ENCODE measurements at regions not wholly inside any gene's neighbourhood (a gene's known extent, or its start where the extent isn't known, plus 50 kb on each side); places are given as distances from the start of the nearest gene placed in this dataset.

DNA sequence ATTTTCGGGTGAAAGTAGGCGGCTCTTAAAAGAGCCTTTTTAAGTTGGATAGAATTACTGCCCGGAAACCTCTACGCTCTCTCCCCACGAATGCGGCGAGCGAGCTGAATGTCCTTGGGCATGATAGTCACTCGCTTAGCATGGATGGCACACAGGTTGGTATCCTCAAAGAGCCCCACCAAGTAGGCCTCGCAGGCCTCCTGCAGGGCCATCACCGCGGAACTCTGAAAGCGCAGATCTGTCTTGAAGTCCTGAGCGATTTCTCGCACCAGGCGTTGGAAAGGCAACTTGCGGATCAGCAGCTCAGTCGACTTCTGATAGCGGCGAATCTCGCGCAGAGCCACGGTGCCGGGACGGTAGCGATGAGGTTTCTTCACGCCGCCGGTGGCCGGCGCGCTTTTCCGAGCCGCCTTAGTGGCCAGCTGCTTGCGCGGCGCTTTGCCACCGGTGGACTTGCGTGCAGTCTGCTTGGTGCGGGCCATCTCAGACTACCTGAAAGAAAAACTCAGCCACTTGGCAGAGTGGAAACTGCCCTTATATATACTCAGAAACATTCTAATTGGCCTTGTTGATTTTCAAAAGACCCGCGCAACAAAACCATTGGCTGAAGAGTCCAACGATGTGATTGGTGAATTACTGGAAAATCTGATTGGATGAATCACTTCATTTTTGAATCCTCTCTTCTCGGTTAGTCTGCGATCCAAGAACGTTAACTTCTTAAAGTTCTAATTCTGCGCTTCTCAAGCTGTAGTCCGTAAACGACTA is 93.9 kb upstream of the BTN3A2 start:
- Histone ChIP-seq H3K9me2 (no peaks in the 10 kb centered on the region), H2AFZ (ENCODE audit: low read depth) (peak overlapping the region; percentile 86), H3K4me2 (peak overlapping the region; percentile 88), H3F3A (replicated peaks; ENCODE audit: insufficient read depth) (peaks cover 70% of the 10 kb centered on the region), H3K4me1 (ENCODE audit: control insufficient read depth in 1 of 2, insufficient read depth in 2 of 2, low read depth in 1 of 2, low read length in 1 of 2) (peaks cover 0 to 14% of the 10 kb centered on the region in 2 experiments; a peak in 2 of 4 replicates), H3K27me3 (ENCODE audit: insufficient read depth) (no peaks in the 10 kb centered on the region), H3K79me2 (ENCODE audit: insufficient read depth) (peaks cover 19% of the 10 kb centered on the region), H3K36me3 (replicated peaks in 1 of 2; ENCODE audit: control insufficient read depth in 1 of 2, insufficient read depth in 2 of 2, low read length in 1 of 2) (no peaks in the 10 kb centered on the region), H3K27ac (ENCODE audit: low read depth in 2 of 2, low read length in 1 of 2) (peak overlapping the region; percentile 84 to 99), H4K20me1 (ENCODE audit: insufficient read depth) (no peaks in the 10 kb centered on the region), H3K4me3 (ENCODE audit: low read depth in 2 of 2, low read length in 1 of 2) (peak overlapping the region; percentile 66 to 75), H3K9ac (peak overlapping the region; percentile 83), H3K9me3 (no peaks in the 10 kb centered on the region)
- DNase-seq = peak; percentile 87
- POLR2A ChIA-PET = interaction anchor here (0.8 to 7.6 kb wide), 15 partner anchors 11 to 1596 kb away, joined by 3 to 142 read pairs (median 16); a partner anchor contains a TSS
- WGBS (ENCODE audit: low lambda C conversion rate) = 12% methylated on average over 22 of the region's 49 CpGs
- CTCF ChIA-PET = interaction anchor here (1.1 to 3.2 kb wide), 8 partner anchors 9 to 324 kb away, joined by 3 to 13 read pairs (median 4); a partner anchor contains a TSS
- TF ChIP-seq MXI1 (IDR thresholded peaks at IDR 0.05; ENCODE audit: low read depth, low read length) = peak; percentile 79
- TF ChIP-seq JUND (IDR thresholded peaks at IDR 0.05) = 0 out of 2 replicates have a peak, but pooled peaks have one; percentile 20
- TF ChIP-seq, protein P1, sequence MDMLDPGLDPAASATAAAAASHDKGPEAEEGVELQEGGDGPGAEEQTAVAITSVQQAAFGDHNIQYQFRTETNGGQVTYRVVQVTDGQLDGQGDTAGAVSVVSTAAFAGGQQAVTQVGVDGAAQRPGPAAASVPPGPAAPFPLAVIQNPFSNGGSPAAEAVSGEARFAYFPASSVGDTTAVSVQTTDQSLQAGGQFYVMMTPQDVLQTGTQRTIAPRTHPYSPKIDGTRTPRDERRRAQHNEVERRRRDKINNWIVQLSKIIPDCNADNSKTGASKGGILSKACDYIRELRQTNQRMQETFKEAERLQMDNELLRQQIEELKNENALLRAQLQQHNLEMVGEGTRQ (IDR thresholded peaks at IDR 0.05; ENCODE audit: borderline replicate concordance, low read depth, low read length) = no peak
- no peak for TF ChIP-seq RAD21 (IDR thresholded peaks at IDR 0.05; ENCODE audit: low read length)
- TF ChIP-seq, protein P2, sequence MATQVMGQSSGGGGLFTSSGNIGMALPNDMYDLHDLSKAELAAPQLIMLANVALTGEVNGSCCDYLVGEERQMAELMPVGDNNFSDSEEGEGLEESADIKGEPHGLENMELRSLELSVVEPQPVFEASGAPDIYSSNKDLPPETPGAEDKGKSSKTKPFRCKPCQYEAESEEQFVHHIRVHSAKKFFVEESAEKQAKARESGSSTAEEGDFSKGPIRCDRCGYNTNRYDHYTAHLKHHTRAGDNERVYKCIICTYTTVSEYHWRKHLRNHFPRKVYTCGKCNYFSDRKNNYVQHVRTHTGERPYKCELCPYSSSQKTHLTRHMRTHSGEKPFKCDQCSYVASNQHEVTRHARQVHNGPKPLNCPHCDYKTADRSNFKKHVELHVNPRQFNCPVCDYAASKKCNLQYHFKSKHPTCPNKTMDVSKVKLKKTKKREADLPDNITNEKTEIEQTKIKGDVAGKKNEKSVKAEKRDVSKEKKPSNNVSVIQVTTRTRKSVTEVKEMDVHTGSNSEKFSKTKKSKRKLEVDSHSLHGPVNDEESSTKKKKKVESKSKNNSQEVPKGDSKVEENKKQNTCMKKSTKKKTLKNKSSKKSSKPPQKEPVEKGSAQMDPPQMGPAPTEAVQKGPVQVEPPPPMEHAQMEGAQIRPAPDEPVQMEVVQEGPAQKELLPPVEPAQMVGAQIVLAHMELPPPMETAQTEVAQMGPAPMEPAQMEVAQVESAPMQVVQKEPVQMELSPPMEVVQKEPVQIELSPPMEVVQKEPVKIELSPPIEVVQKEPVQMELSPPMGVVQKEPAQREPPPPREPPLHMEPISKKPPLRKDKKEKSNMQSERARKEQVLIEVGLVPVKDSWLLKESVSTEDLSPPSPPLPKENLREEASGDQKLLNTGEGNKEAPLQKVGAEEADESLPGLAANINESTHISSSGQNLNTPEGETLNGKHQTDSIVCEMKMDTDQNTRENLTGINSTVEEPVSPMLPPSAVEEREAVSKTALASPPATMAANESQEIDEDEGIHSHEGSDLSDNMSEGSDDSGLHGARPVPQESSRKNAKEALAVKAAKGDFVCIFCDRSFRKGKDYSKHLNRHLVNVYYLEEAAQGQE (IDR thresholded peaks at IDR 0.05; ENCODE audit: low read depth, low read length) = peak; percentile 27; the same call in 1 of the 2 replicates
- no peak for TF ChIP-seq FOXJ3 (CRISPR knock-in tag; IDR thresholded peaks at IDR 0.05)
- peak; percentile 95; the same call in 1 of the 2 replicates for TF ChIP-seq SIN3A (IDR thresholded peaks at IDR 0.05; ENCODE audit: borderline replicate concordance, low read depth, low read length)
- TF ChIP-seq, protein P3, sequence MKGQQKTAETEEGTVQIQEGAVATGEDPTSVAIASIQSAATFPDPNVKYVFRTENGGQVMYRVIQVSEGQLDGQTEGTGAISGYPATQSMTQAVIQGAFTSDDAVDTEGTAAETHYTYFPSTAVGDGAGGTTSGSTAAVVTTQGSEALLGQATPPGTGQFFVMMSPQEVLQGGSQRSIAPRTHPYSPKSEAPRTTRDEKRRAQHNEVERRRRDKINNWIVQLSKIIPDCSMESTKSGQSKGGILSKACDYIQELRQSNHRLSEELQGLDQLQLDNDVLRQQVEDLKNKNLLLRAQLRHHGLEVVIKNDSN (IDR thresholded peaks at IDR 0.05; ENCODE audit: borderline replicate concordance, low read depth) = no peak
- TF ChIP-seq, protein P4, sequence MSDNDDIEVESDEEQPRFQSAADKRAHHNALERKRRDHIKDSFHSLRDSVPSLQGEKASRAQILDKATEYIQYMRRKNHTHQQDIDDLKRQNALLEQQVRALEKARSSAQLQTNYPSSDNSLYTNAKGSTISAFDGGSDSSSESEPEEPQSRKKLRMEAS (IDR thresholded peaks at IDR 0.05; ENCODE audit: low read depth) = 0 out of 2 replicates have a peak, but pooled peaks have one; percentile 26
- TF ChIP-seq, protein P5, sequence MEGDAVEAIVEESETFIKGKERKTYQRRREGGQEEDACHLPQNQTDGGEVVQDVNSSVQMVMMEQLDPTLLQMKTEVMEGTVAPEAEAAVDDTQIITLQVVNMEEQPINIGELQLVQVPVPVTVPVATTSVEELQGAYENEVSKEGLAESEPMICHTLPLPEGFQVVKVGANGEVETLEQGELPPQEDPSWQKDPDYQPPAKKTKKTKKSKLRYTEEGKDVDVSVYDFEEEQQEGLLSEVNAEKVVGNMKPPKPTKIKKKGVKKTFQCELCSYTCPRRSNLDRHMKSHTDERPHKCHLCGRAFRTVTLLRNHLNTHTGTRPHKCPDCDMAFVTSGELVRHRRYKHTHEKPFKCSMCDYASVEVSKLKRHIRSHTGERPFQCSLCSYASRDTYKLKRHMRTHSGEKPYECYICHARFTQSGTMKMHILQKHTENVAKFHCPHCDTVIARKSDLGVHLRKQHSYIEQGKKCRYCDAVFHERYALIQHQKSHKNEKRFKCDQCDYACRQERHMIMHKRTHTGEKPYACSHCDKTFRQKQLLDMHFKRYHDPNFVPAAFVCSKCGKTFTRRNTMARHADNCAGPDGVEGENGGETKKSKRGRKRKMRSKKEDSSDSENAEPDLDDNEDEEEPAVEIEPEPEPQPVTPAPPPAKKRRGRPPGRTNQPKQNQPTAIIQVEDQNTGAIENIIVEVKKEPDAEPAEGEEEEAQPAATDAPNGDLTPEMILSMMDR (IDR thresholded peaks at IDR 0.05) = no peak
- TF ChIP-seq, protein P6, sequence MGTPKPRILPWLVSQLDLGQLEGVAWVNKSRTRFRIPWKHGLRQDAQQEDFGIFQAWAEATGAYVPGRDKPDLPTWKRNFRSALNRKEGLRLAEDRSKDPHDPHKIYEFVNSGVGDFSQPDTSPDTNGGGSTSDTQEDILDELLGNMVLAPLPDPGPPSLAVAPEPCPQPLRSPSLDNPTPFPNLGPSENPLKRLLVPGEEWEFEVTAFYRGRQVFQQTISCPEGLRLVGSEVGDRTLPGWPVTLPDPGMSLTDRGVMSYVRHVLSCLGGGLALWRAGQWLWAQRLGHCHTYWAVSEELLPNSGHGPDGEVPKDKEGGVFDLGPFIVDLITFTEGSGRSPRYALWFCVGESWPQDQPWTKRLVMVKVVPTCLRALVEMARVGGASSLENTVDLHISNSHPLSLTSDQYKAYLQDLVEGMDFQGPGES (IDR thresholded peaks at IDR 0.05; ENCODE audit: low read depth, low read length) = peak; percentile 72
- TF ChIP-seq ELF1 (IDR thresholded peaks at IDR 0.05) = no peak
- TF ChIP-seq TAF1 (IDR thresholded peaks at IDR 0.05; ENCODE audit: borderline replicate concordance, low read depth, low read length) = peak; percentile 62
- TF ChIP-seq CHD2 (IDR thresholded peaks at IDR 0.05; ENCODE audit: low read length, partially characterized antibody) = no peak
- TF ChIP-seq YY1 (IDR thresholded peaks at IDR 0.05; ENCODE audit: low read depth) = no peak
- TF ChIP-seq POLR2AphosphoS5 (IDR thresholded peaks at IDR 0.05; ENCODE audit: low read depth, low read length) = peak; percentile 93
- peak in 1 of 2 experiments; percentile 40; a peak in 1 of 4 replicates for TF ChIP-seq EP300 (IDR thresholded peaks at IDR 0.05; ENCODE audit: borderline replicate concordance in 1 of 2, low read depth in 1 of 2, low read length in 1 of 2)
- TF ChIP-seq TEAD4 (IDR thresholded peaks at IDR 0.05; ENCODE audit: borderline replicate concordance, insufficient read depth) = no peak
- TF ChIP-seq GATA2 (CRISPR knock-in tag; IDR thresholded peaks at IDR 0.05) = no peak
- TF ChIP-seq SMC3 (IDR thresholded peaks at IDR 0.05; ENCODE audit: low read depth, low read length) = no peak
- TF ChIP-seq, protein P7, sequence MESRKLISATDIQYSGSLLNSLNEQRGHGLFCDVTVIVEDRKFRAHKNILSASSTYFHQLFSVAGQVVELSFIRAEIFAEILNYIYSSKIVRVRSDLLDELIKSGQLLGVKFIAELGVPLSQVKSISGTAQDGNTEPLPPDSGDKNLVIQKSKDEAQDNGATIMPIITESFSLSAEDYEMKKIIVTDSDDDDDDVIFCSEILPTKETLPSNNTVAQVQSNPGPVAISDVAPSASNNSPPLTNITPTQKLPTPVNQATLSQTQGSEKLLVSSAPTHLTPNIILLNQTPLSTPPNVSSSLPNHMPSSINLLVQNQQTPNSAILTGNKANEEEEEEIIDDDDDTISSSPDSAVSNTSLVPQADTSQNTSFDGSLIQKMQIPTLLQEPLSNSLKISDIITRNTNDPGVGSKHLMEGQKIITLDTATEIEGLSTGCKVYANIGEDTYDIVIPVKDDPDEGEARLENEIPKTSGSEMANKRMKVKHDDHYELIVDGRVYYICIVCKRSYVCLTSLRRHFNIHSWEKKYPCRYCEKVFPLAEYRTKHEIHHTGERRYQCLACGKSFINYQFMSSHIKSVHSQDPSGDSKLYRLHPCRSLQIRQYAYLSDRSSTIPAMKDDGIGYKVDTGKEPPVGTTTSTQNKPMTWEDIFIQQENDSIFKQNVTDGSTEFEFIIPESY (IDR thresholded peaks at IDR 0.05; ENCODE audit: borderline replicate concordance, low read depth) = peak; percentile 94

Data from SK-N-SH (cell line).